Glutamatergic neuron (in vitro differentiated cells): ENCODE measurements at regions not wholly inside any gene's neighbourhood (a gene's known extent, or its start where the extent isn't known, plus 50 kb on each side); places are given as distances from the start of the nearest gene placed in this dataset.

Experiments
- DNase-seq: peaks from one replicate; pipeline ENCODE4 v3.0.0; 2022
- H3K27ac Mint-ChIP-seq: one replicate; pipeline ENCODE4 v1.8.0; 2020; ENCODE audit warnings: mild to moderate bottlenecking, mixed read lengths, inconsistent platforms; ENCODE audit not compliant: unreplicated experiment
- H3K27me3 Mint-ChIP-seq: one replicate; pipeline ENCODE4 v1.8.0; 2020; ENCODE audit warnings: mild to moderate bottlenecking, moderate library complexity, mixed read lengths, inconsistent platforms; ENCODE audit not compliant: unreplicated experiment
- H3K36me3 Mint-ChIP-seq: one replicate; pipeline ENCODE4 v1.8.0; 2020; ENCODE audit warnings: mild to moderate bottlenecking, mixed read lengths, inconsistent platforms; ENCODE audit not compliant: unreplicated experiment
- H3K4me1 Mint-ChIP-seq: one replicate; pipeline ENCODE4 v1.8.0; 2020; ENCODE audit warnings: mild to moderate bottlenecking, low read depth, mixed read lengths, inconsistent platforms; ENCODE audit not compliant: unreplicated experiment
- H3K4me3 Mint-ChIP-seq: one replicate; pipeline ENCODE4 v1.8.0; 2020; ENCODE audit warnings: mild to moderate bottlenecking, mixed read lengths, inconsistent platforms; ENCODE audit not compliant: unreplicated experiment
- H3K9me3 Mint-ChIP-seq: one replicate; pipeline ENCODE4 v1.8.0; 2020; ENCODE audit warnings: mild to moderate bottlenecking, moderate library complexity, mixed read lengths, inconsistent platforms; ENCODE audit not compliant: unreplicated experiment
- TF ChIP-seq, protein P1 (sequence below): fragments of 200-600 bp; sonication (generic); IDR thresholded peaks from one replicate; pipeline ENCODE4 v1.5.0; 2021; ENCODE audit not compliant: partially characterized antibody, unreplicated experiment

DNA sequence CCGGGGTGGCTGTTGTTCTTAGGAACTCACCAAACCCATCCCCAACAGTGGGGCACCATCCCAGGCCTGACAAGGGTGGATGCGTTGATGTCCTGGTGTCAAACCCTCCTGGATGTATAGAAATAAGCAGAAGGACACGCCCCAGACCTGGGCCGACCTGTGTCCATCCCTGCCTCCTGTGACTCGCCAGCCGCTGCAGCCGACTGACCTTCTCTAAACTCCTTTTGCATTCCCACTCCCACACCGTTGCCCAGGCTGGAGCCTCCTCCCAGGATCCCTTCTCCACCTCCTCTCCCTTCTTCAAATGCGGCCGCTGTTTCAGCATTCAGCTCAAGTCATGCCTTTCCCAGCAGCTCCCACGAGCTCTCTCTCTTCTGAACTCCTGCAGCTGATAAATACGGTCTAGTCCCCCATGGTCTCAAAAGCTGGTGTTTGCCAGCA is 213.2 kb upstream of the IER5L start:
- TF ChIP-seq, protein P1, sequence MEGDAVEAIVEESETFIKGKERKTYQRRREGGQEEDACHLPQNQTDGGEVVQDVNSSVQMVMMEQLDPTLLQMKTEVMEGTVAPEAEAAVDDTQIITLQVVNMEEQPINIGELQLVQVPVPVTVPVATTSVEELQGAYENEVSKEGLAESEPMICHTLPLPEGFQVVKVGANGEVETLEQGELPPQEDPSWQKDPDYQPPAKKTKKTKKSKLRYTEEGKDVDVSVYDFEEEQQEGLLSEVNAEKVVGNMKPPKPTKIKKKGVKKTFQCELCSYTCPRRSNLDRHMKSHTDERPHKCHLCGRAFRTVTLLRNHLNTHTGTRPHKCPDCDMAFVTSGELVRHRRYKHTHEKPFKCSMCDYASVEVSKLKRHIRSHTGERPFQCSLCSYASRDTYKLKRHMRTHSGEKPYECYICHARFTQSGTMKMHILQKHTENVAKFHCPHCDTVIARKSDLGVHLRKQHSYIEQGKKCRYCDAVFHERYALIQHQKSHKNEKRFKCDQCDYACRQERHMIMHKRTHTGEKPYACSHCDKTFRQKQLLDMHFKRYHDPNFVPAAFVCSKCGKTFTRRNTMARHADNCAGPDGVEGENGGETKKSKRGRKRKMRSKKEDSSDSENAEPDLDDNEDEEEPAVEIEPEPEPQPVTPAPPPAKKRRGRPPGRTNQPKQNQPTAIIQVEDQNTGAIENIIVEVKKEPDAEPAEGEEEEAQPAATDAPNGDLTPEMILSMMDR = no peak
- H3K9me3 Mint-ChIP-seq = peaks cover 6% of the 10 kb centered on the region
- H3K27me3 Mint-ChIP-seq = peaks cover 8% of the 10 kb centered on the region
- peak overlapping the region; percentile 52 for H3K4me3 Mint-ChIP-seq
- no peak overlapping the region for H3K27ac Mint-ChIP-seq
- no peaks in the 10 kb centered on the region for H3K36me3 Mint-ChIP-seq
- peaks cover 32% of the 10 kb centered on the region for H3K4me1 Mint-ChIP-seq
- DNase-seq = no peak

DNA sequence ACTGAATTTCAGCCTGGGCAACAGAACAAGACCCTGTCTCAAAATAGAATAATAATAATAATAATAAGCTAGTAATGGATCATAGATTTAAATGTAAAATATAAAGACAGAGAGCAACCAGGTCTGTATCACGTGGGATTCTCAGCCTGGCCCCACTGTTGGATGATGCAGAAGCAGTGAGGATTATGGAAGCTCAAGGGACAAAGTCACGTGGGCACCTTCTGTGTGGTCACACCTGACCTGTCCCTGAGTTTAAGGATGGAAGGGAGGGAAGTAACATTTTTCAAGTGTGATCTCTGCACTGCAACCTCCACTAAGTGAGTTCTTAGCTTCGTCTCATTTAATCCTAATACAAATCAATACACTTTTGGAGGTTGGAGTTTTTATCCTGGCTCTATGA is 212.5 kb upstream of the IER5L start:
- Mint-ChIP-seq H3K4me1 (peaks cover 32% of the 10 kb centered on the region), H3K27ac (no peak overlapping the region), H3K36me3 (no peaks in the 10 kb centered on the region), H3K27me3 (peaks cover 8% of the 10 kb centered on the region), H3K4me3 (no peak overlapping the region), H3K9me3 (peaks cover 7% of the 10 kb centered on the region)
- DNase-seq = no peak
- TF ChIP-seq, protein P1 = no peak

DNA sequence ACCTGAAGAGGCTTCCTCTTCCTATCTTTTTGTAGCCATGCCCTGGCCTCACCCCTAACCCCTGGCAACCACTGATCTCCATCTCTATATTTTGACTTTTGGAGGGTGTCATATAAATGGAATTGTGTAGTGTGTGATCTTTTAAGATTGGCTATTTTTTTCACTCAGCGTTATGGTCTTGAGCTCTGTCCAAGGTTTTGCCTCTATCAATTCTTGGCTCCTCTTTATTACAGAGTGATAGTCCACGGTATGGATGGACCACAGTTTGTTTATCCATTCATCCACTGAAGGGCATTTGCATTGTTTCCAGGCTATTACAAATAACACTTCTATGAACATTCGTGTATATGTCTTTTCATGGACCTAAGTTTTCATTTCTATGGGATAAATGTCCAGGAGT is 209.8 kb upstream of the IER5L start:
- peaks cover 9% of the 10 kb centered on the region for H3K9me3 Mint-ChIP-seq
- H3K27me3 Mint-ChIP-seq = peaks cover 13% of the 10 kb centered on the region
- TF ChIP-seq, protein P1 = no peak
- H3K36me3 Mint-ChIP-seq = no peaks in the 10 kb centered on the region
- no peak for DNase-seq
- no peak overlapping the region for H3K27ac Mint-ChIP-seq
- peaks cover 24% of the 10 kb centered on the region for H3K4me1 Mint-ChIP-seq
- H3K4me3 Mint-ChIP-seq = no peak overlapping the region

DNA sequence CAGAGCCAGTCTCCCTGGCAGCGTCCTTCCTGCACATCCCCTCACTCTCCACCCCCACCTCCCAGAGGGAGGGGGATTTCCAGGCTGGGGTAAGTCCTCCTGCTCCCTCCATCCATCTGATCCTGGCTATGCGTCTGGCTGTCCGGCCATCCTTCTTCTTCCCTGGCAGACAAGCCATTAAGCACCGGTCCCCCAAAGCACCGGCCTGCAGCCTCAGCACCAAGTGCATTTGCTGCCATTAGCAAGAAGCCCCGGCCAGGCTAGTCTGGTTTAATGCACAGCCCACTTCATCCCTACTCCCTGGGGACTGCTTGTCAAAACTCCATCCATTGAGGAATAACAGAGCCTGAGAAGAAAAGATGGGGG is 208.7 kb upstream of the IER5L start:
- TF ChIP-seq, protein P1 = no peak
- Mint-ChIP-seq H3K27me3 (peaks cover 13% of the 10 kb centered on the region), H3K9me3 (peaks cover 9% of the 10 kb centered on the region), H3K4me1 (peaks cover 24% of the 10 kb centered on the region), H3K36me3 (no peaks in the 10 kb centered on the region), H3K27ac (peak overlapping the region; percentile 59), H3K4me3 (no peak overlapping the region)
- peak; percentile 76 for DNase-seq

DNA sequence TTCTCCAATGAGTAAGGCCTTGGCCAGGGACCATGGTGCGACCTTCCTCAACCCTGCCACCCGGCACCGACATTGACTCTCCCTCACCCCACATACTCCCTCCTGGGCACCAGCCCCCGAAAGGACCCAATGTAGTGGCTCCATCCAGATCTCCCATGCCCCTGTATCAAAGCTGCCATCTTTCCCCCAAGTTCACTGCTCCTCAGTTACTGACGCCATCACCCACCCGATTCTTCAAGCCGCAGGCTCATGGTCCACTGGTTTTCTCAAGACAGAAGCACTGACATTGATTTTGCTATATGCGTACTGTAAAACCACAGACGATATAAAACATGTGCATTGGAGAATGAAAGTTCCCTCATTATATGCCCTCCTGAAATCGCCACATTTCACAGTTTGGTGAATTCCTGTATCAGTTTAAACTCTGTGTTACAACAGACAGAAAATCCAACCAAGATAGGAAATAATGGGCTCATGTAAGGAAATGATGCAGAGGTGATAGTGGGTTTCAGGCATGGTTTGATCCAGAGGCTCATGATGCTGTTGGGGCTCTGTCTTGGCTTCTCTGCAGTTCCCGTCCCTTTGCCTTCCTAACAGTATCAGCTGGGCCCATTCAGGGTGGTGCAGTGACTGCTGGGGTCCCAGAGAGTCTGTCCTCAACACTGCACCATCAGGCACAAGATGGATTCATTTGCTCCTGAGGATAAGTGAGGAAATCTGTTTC is 207.3 kb upstream of the IER5L start:
- Mint-ChIP-seq H3K9me3 (peaks cover 7% of the 10 kb centered on the region), H3K4me1 (peaks cover 15% of the 10 kb centered on the region), H3K4me3 (peak overlapping the region; percentile 47), H3K36me3 (no peaks in the 10 kb centered on the region), H3K27me3 (peaks cover 13% of the 10 kb centered on the region), H3K27ac (peak overlapping the region; percentile 62)
- no peak for DNase-seq
- TF ChIP-seq, protein P1 = no peak
